GM20000 (cell line): ENCODE measurements at regions not wholly inside any gene's neighbourhood (a gene's known extent, or its start where the extent isn't known, plus 50 kb on each side); places are given as distances from the start of the nearest gene placed in this dataset.

Experiments used
- DNase-seq: peaks from one replicate; pipeline ENCODE4 v3.0.0; 2012; ENCODE audit warnings: low spot score
- CTCF ChIP-seq: IDR thresholded peaks from 2 replicates; pipeline ENCODE4 v1.5.1; 2012; ENCODE audit warnings: mild to moderate bottlenecking, control low read depth; ENCODE audit errors: extremely low read depth, missing control alignments

GRCh38 chr22:27677905-27678458 is 123.6 kb downstream of the MN1 start:
- no peak for TF ChIP-seq CTCF
- DNase-seq = no peak

GRCh38 chr22:27679176-27679575 is 122.4 kb downstream of the MN1 start:
- TF ChIP-seq CTCF = no peak
- no peak for DNase-seq

DNA sequence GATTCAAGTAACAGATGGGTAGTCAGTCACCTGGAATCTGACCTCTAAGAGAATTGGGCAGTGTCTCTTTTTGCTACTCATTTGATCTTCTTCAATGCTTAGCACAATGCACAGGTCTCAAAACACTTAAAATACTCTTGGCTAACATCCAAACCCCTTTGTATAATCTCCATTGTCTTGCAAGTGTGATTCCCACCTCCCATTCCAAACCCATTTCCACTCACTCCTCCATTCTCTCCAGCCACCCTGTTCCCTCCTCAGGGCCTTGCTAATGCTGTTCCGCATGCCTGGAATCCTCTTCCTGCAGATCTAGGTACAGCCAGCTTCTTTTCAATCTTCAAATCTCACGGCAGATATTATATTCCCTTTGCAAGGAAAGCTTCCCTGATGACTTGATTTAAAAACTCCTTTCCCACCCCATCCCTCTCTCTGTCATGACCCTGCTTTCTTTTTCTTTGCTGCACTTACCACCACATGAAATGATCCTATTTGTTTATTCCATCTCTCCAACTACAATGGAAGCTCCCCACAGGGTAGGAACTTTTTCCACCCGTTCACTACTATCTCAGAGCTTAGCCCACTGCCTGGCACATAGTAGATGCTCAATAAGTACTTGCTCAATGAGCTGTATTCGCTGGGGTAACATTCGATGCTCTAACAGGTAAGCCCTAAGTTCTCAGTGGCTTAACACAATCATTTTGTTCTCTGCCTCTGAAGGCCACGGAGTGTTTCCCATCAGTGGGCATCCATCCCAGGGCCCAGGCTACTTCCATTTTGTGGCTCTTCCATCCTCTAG is 121.7 kb downstream of the MN1 start:
- no peak for TF ChIP-seq CTCF
- no peak for DNase-seq

DNA sequence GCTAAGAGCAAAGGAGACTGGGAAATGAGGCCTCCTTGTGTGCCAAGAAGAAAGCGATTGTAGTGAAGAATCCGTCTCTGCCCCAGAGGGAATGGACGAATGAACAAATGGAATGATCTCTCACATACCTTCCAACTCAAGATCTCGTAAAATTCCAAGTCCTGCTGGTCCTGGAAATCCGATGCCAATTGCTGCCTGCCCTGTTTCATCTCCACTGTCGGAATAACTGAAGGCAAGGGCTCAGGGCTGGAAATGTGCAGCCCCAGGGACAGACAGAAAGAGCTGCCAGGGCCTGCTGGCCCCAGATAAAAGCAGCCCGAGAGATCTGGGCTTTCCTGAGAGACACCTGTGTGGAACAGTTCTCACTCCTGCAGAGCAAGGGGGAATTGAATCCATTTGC is 120.9 kb downstream of the MN1 start:
- no peak for DNase-seq
- no peak for TF ChIP-seq CTCF

DNA sequence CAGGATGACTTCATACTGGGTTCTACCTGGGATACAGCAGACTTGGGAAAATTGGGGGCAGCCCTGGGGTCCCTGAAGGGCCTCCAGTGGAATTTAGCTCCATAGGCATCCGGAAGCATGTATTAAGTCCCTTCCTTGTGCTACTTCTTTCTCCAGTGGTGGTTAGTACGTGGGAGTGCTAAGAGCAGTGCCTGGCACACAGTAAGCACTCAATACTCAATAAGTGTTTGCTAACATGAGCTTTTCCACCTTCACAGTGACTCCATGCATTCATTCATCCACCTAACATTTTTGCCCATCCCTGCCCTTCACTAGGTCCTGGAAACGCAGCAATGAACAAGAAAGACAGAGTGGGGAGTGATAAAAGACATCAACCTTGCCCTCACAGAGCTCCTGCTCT is 120.5 kb downstream of the MN1 start:
- no peak for TF ChIP-seq CTCF
- no peak for DNase-seq

GRCh38 chr22:27682437-27682836 is 119.1 kb downstream of the MN1 start:
- no peak for TF ChIP-seq CTCF
- no peak for DNase-seq

DNA sequence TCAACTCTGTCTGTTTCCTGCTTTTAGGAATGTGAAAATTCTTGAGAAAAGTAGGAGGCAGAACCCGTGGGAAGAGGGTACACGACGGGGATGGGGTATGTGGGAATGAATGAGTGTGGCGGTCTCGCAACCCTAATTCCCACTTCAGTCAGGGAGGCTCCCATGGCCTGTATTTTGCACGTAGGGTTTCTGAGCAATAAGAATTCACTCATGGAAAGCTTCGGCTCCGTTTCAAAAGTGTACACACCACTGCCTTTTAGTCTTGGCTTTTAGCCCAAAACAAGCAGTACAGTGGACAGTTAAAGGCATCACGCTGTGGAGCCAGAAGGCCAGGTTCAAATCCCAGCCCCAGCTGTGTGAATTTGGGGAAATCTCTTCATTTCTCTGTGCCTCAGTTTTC is 116.7 kb downstream of the MN1 start:
- DNase-seq = no peak
- TF ChIP-seq CTCF = no peak
